22Rv1 (cell line): ENCODE measurements at regions not wholly inside any gene's neighbourhood (a gene's known extent, or its start where the extent isn't known, plus 50 kb on each side); places are given as distances from the start of the nearest gene placed in this dataset.

Source experiments
- ZFX ChIP-seq: fragments of 450-650 bp; IDR thresholded peaks from 2 replicates; pipeline ENCODE4 v1.6.1; 2017; ENCODE audit warnings: antibody characterized with exemption, borderline replicate concordance
- TF ChIP-seq, protein P1 (sequence below): fragments of 450-650 bp; IDR thresholded peaks from 2 replicates; pipeline ENCODE4 v1.5.1; 2017; ENCODE audit warnings: mild to moderate bottlenecking

DNA sequence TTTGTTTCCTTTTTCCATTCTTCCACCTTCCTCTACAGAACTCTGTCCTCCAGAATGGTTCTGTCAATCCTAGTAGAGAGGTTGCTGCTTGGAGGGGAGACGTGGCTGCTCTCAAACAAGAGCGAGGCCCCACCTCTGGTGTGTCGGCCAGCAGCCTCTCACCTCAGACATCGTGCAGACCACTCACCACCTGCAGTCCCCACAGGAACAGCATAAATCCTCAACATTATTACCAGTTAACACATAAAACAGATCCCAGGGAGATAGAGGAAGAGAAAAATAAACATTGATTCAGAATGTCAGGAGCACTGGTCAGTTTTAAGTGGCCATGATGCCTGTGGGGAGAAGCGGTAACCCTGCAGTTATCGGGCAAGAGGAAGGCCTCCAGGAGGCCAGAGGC, 485.9 kb upstream of the DPP6 start:
- TF ChIP-seq, protein P1, sequence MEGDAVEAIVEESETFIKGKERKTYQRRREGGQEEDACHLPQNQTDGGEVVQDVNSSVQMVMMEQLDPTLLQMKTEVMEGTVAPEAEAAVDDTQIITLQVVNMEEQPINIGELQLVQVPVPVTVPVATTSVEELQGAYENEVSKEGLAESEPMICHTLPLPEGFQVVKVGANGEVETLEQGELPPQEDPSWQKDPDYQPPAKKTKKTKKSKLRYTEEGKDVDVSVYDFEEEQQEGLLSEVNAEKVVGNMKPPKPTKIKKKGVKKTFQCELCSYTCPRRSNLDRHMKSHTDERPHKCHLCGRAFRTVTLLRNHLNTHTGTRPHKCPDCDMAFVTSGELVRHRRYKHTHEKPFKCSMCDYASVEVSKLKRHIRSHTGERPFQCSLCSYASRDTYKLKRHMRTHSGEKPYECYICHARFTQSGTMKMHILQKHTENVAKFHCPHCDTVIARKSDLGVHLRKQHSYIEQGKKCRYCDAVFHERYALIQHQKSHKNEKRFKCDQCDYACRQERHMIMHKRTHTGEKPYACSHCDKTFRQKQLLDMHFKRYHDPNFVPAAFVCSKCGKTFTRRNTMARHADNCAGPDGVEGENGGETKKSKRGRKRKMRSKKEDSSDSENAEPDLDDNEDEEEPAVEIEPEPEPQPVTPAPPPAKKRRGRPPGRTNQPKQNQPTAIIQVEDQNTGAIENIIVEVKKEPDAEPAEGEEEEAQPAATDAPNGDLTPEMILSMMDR, result no peak
- no peak for TF ChIP-seq ZFX
